ENCODE measurements at regions not wholly inside any gene's neighbourhood (a gene's known extent, or its start where the extent isn't known, plus 50 kb on each side); places are given as distances from the start of the nearest gene placed in this dataset.

GRCh38 chr2:444937-445884 is 157.3 kb upstream of the ALKAL2 start:
- TF ChIP-seq SUZ12 (IDR thresholded peaks at IDR 0.05) (no peak), BHLHE40 (IDR thresholded peaks at IDR 0.05; ENCODE audit: borderline replicate concordance) (no peak), CTBP1 (IDR thresholded peaks at IDR 0.05; ENCODE audit: borderline replicate concordance) (no peak), SP1 (IDR thresholded peaks at IDR 0.05) (no peak), TARDBP (IDR thresholded peaks at IDR 0.05) (no peak), ELF4 (IDR thresholded peaks at IDR 0.05) (no peak)

Measured in HEK293T (cell line).